ENCODE measurements at regions not wholly inside any gene's neighbourhood (a gene's known extent, or its start where the extent isn't known, plus 50 kb on each side); places are given as distances from the start of the nearest gene placed in this dataset.
A peak's percentile ranks its signal among the peaks of the same experiment; 100 is the strongest.

- TF ChIP-seq TCF12 (IDR thresholded peaks at IDR 0.05; ENCODE audit: low read depth), result no peak
- no peak for TF ChIP-seq REST (IDR thresholded peaks at IDR 0.05; ENCODE audit: low read depth)
- TF ChIP-seq ZBTB7A (IDR thresholded peaks at IDR 0.05; ENCODE audit: low read depth), result no peak
- no peak for TF ChIP-seq EGR1 (IDR thresholded peaks at IDR 0.05)
- no peak for TF ChIP-seq FOXM1 (IDR thresholded peaks at IDR 0.05; ENCODE audit: borderline replicate concordance, low read depth)
- no peak for TF ChIP-seq NFIC (IDR thresholded peaks at IDR 0.05)
- no peak for TF ChIP-seq YY1 (IDR thresholded peaks at IDR 0.05; ENCODE audit: low read depth)
- no peak for TF ChIP-seq RAD21 (IDR thresholded peaks at IDR 0.05; ENCODE audit: low read depth)
- TF ChIP-seq USF1 (IDR thresholded peaks at IDR 0.05), result no peak
- no peak for TF ChIP-seq TAF1 (IDR thresholded peaks at IDR 0.05; ENCODE audit: low read depth)
- TF ChIP-seq CREB1 (IDR thresholded peaks at IDR 0.05; ENCODE audit: low read depth), result no peak
- TF ChIP-seq TEAD4 (IDR thresholded peaks at IDR 0.05), result no peak
- TF ChIP-seq EP300 (IDR thresholded peaks at IDR 0.05; ENCODE audit: borderline replicate concordance), result no peak
- TF ChIP-seq CEBPB (IDR thresholded peaks at IDR 0.05), result no peak
- TF ChIP-seq MAX (IDR thresholded peaks at IDR 0.05), result no peak
Observed at GRCh38 chr6:104527311-104527710, 332.4 kb downstream of the HACE1 start.

GRCh38 chr6:104526376-104526775 is 333.3 kb downstream of the HACE1 start:
- TF ChIP-seq MAX (IDR thresholded peaks at IDR 0.05), result no peak
- TF ChIP-seq TAF1 (IDR thresholded peaks at IDR 0.05; ENCODE audit: low read depth), result no peak
- TF ChIP-seq USF1 (IDR thresholded peaks at IDR 0.05), result no peak
- TF ChIP-seq TCF12 (IDR thresholded peaks at IDR 0.05; ENCODE audit: low read depth), result no peak
- no peak for TF ChIP-seq CEBPB (IDR thresholded peaks at IDR 0.05)
- no peak for TF ChIP-seq REST (IDR thresholded peaks at IDR 0.05; ENCODE audit: low read depth)
- no peak for TF ChIP-seq YY1 (IDR thresholded peaks at IDR 0.05; ENCODE audit: low read depth)
- TF ChIP-seq CREB1 (IDR thresholded peaks at IDR 0.05; ENCODE audit: low read depth), result no peak
- no peak for TF ChIP-seq FOXM1 (IDR thresholded peaks at IDR 0.05; ENCODE audit: borderline replicate concordance, low read depth)
- TF ChIP-seq RAD21 (IDR thresholded peaks at IDR 0.05; ENCODE audit: low read depth), result no peak
- no peak for TF ChIP-seq TEAD4 (IDR thresholded peaks at IDR 0.05)
- no peak for TF ChIP-seq EGR1 (IDR thresholded peaks at IDR 0.05)

- TF ChIP-seq RAD21 (IDR thresholded peaks at IDR 0.05; ENCODE audit: low read depth) (peak; percentile 97), EP300 (IDR thresholded peaks at IDR 0.05; ENCODE audit: borderline replicate concordance) (no peak), CEBPB (IDR thresholded peaks at IDR 0.05) (no peak)
Observed at GRCh38 chr6:104525677-104526322, 333.9 kb downstream of the HACE1 start.

DNA sequence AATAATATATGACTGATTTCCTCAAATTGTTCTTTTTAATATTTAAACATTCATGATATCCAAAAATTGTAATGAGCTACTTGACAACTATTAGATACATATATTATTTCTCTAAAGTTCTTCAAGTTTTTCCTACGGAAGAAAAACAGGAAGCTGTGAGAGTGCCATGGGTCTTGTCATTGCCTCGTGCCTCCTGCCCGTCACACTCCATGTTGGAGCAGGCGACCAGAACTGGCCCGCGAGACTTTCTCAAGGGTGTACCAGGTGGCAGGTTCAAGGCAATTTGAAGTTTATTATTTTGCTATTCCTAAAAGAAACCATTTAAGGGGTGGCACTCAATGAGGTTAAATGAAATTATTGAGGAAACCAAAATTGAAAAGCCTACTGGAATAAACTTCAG is 337.2 kb downstream of the HACE1 start:
- TF ChIP-seq REST (IDR thresholded peaks at IDR 0.05; ENCODE audit: low read depth) (no peak), EP300 (IDR thresholded peaks at IDR 0.05; ENCODE audit: borderline replicate concordance) (no peak)

- no peak for TF ChIP-seq CEBPB (IDR thresholded peaks at IDR 0.05)
- no peak for TF ChIP-seq MAX (IDR thresholded peaks at IDR 0.05)
- TF ChIP-seq TEAD4 (IDR thresholded peaks at IDR 0.05), result no peak
Observed at GRCh38 chr6:104521176-104521575, 338.5 kb downstream of the HACE1 start.

All from Ishikawa (cell line).